NCI-H774 (cell line): ENCODE measurements at regions not wholly inside any gene's neighbourhood (a gene's known extent, or its start where the extent isn't known, plus 50 kb on each side); places are given as distances from the start of the nearest gene placed in this dataset.

Experiments
- DNase-seq: peaks from one replicate; lab custom pipeline; 2025; lab: John Stamatoyannopoulos, UW

DNA sequence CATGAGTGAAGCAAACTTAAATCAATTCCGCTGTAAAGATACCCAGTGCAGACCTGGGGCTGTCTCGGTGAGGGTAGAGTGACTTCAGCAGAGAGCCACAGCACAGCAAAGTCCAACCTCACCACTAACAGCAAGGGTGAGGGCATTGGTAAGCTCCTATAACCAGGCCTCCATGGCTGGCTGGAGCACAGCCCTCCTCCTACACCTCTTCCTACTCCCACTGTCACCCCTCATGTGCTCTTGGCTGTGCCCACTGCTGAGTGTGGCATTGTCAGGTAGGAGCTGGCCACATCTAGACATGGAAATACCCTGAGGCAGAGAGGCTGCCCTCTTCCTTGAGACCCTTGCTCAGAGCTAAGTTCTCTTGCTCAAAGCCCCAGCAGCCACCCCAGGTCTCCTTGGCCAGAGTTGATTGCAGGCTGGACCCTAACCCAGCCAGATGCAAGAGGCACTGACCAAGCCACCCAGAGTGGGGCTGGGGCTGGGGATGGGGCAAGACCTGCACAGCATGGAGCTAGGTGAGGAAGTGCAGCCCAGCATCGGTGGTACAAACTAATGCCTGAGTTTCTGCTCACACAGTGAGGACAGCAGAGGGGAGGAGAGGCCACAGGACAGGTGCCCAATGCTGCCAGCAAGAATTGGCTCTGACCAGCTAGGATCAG, 77.6 kb upstream of the RAB6C start:
- DNase-seq, result no peak

DNA sequence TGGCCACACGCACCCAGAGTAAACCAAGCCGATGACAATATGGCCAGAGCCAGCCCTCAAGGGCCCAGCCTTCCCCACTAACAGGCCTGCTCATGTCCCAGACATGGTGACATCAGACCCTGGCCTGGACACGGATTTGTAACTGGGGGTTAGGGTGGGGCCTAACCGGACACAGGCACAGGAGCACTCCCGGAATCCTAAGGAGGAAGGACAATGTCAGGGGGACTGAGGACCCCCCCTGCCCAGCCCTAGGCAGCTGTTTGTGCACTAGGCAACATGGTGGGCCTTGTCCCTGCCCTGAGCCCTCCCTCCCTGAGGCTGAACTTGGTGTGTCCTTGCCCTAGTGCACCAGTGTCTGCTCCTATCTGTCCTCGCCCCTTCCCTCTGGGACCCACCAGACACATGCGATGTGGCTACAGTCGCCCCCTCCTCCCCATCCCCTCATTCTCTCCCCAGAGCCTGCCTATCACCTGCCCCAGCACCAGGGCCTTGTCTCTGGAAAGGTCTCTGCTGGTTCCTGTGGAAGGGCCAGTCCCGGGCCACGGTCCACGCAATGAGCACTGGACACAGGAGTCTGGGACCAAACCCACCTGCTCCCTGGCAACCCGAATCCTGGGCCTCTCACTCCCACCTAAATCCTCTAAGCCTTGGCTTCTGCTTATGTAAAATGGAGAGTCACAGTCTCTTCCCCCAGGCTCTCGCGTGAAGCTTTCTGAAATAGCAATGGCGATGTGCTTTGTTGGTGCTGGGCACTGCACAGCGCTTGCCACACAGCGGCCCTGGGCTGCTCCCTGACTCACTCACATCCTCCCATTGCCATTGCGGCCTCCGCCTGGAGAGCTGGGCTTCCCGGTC, 76.5 kb upstream of the RAB6C start:
- no peak for DNase-seq

GRCh38 chr2:129903586-129904425, 75.7 kb upstream of the RAB6C start:
- no peak for DNase-seq

- DNase-seq, result no peak
Measured at GRCh38 chr2:129904532-129905446, 74.7 kb upstream of the RAB6C start.

GRCh38 chr2:129905664-129906081, 73.8 kb upstream of the RAB6C start:
- no peak for DNase-seq

DNA sequence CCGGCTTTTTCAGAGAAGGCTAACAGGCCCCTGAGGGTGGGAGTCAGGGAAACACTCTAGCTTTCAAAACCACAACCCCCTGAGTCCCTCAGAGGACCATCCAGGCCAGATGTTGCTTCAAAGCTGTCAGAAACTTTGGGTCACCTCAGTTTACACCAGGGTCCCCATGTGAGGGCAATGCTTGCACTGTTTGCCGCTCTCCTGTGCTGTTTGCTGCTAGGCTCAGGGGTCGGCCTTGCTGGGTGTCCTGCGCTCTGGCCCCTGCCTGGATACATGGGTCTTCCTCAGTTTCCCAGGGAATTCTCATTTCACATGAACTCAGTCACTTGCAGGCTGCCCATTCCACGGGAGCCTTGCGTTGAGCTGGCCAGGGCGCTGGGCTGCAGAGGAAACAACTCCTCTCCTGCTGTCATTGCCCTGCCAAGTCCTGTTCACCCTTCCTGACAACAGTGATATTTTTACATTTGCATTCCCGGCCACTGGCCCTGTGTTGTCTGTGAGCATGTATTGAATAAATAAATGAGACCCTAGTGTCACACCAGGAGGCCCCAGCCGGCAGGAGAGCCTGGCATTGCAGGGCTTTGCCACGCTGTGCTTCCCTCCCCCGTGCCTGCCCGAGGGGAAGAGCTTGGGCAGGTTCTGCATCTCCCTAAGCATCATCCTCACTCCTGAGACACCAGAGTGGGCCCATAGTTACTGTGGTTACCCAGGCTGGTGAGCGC, 73.2 kb upstream of the RAB6C start:
- DNase-seq, result no peak

GRCh38 chr2:129906861-129907235, 72.6 kb upstream of the RAB6C start:
- DNase-seq, result no peak

DNA sequence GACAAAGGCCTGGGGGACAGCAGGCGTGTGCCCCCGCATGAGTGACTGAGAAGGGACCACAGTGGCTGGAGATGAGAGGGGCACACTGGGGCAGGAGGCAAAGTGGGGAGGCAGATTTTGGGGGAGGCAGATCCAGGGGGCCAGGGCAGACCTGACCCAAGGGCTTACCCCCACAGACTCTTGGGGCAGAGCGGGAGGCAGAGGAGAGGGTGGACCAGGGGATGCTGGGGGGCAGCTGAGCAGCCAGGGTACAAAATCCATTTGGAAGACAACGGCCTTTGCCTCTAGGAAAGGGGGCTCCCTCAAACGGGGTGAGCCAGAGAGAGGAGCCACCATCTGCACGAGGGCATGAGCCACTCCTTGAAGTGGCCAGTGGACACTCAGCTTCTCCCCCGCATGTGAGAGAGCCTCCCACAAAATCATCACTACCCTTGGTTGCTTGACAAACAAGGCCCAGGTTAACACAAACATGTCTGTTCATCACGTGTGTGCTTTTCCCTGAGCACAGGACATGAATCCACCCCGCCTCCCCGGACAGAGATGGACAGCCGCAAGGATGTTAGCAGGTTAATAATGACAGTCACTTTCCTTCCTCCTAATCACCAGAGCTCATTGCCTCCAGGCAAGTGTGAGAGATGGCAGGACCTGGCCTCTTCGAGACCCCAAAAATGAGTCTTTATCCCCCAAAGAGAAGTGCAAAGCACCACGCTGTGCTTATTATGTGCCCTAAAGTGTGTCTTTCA, 72.0 kb upstream of the RAB6C start:
- no peak for DNase-seq

GRCh38 chr2:129908721-129909373, 70.6 kb upstream of the RAB6C start:
- no peak for DNase-seq

DNA sequence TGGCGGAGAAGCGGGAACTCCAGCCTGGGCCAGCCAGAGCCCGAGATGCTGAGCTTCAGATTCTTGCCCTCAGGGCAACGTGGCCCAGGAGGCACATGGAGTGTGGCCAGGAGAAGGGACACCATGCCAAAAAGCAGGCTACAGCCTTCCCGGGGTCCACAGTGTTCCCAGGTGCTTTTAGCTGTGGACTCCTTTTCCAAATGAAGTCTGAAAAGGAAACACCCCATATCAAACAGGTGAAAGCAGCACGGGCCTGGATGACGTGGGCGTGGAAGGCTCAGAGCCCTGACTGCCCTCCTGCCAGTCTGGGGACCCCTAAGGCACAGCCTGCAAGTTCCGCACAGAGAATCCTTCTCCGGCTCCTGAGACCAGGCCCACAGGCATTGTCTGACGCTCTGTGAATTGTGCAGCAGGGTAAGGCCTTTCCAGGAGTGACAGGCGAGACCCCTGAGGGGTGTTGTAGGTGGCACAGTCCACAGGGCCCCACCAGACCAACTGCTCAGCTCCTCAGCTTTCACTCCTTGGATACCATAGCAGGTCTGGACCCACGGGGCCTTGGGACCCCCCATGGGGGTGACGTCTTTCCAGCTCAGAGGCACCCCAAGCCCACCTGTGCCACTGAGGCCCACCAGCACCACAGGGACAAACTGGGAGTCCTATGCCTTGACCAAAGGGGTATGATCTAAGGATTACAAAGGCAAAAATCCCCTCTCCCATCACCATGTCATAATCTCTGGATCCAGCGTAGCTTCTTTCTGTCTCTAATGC, 69.6 kb upstream of the RAB6C start:
- no peak for DNase-seq

GRCh38 chr2:129910446-129911362, 68.8 kb upstream of the RAB6C start:
- no peak for DNase-seq

- DNase-seq, result no peak
Measured at GRCh38 chr2:129911363-129912065, 68.0 kb upstream of the RAB6C start.

DNA sequence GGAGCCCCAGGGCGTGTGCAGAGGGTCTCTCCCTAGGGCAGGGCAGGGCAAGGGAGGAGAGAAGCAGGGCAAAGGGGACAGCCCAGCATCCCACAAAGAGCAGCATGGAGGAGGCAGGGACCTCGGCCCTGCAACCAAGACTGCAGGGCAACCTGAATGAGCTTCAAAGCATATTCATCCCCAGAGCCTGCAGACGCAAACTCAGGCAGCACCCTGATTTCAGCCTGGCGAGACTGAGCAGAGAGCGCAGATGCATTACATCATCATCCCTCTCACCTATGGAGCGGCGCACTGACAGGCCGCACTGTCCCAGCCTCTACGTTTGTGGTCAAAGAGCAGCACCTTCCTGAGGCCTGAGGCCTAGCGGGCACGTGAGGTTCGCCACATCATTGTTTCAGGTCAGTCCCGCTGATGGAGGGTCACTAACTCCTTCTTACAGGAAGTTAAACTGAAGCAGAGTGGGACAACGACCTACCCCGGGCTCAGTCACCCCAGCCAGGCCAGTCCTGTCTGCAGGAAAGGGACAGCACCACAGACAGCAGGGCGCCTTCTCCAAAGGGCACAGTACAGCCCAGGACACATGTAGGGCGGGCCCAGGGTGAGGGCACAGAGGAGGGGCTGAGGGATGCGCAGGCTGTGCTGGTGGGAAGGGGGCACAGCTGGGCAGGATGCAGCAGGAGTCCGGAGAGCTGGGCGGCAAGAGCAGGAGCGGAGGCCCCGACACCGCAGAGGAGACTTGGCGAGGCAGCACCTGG, 67.2 kb upstream of the RAB6C start:
- DNase-seq, result no peak

- DNase-seq, result no peak
Measured at GRCh38 chr2:129912871-129913694, 66.4 kb upstream of the RAB6C start.

DNA sequence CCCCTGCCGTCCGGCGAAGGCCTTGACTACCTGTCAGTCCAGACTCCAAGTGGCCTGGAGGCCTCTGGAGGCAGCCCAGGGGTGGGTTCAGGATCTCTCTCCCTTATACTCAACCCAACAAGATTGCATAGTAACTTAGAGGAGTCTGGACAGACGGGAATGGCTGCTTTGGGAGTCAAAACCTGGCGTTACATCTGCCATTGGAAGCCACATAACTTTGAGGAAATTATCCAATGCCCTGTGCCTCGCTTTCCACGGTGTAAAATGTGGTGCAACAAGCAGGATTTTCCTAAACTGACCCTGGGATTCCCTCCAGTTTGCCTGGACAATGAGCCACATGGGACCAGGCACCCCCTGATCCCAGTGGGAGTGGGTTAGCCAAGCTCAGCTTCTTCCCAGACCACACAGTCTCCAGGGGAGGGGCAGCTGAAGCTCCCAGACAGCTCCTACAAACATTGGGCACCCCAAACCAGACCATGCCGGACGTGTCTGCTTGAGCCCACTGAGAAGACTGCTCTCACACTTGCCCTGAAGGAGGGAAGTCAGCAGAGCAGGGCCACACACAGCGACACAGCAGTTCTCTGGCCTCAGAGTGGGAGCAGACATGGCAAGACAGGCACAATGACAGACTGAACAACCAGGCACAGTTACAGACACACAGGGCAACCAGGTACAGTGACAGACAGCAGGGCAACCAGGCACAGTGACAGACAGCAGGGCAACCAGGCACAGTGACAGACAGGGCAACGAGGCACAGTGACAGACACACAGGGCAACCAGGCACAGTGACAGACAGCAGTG, 65.6 kb upstream of the RAB6C start:
- no peak for DNase-seq
